HS-5 (cell line): ENCODE measurements at regions not wholly inside any gene's neighbourhood (a gene's known extent, or its start where the extent isn't known, plus 50 kb on each side); places are given as distances from the start of the nearest gene placed in this dataset.
"Not testable (repeated sequence)": the region's sequence is repeated elsewhere in the genome, so short reads cannot be mapped to it uniquely, and the experiment has no call there.

Experiments
- DNase-seq: peaks from one replicate; pipeline ENCODE4 v3.0.0-alpha.2; 2012; ENCODE audit warnings: low read depth

GRCh38 chr17:70447588-70447987 lies 278.3 kb downstream of the KCNJ2 start:
- DNase-seq: no peak

DNA sequence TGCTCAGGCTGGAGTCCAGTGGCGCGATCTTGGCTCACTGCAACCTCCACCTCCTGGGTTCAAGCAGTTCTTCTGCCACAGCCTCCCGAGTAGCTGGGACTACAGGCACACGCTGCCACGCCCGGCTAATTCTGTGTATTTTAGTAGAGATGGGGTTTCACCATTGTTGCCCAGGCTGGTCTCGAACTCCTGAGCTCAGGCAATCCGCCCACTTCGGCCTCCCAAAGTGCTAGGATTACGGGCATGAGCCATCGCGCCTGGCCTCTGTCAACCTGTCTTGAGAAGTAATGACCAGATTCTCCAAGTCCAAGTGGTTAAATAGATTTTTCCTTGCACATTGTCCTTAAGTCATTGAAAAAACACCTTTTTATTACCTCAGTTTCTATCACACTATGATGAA lies 283.7 kb downstream of the KCNJ2 start:
- not testable (repeated sequence) for DNase-seq

DNA sequence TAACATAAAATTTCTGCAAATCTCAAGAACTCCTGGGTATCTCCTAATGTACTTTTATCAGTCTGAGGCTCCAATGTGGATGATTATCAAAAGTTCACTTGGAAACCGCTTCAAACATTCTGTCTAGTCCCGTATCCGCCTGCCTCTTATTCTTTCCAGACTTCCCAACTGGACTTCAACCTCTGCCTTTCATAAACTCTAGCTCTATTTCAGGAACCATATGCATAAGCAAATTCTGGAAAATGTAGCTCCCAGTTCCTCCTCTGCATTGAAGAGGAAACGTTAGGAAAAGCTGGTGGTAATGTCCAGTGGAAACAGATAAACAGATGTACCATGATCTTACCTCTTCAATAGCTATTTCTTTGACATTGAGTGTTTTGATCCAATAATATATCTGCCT lies 285.0 kb downstream of the KCNJ2 start:
- DNase-seq: no peak

- DNase-seq: no peak
Observed at GRCh38 chr17:70454908-70455307, 285.6 kb downstream of the KCNJ2 start.

DNA sequence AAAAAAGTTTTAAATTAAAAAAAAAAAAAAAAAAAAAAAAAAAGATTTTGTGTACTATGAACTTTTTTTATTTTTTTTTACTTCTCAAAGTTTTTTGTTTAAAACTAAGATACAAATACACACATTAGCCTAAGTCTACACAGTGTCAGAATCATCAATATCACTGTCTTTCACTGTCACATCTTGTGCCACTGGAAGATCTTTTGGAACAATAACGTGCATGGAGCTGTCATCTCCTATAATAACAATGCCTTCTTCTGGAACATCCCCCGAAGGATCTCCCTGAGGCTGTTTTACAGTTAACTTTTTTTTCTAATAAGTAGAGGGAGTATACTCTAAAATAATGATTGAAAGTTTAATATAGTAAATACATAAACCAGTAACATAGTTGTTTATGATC lies 295.7 kb downstream of the KCNJ2 start:
- DNase-seq: no peak

- no peak for DNase-seq
Observed at GRCh38 chr17:70468661-70469060, 299.3 kb downstream of the KCNJ2 start.

- DNase-seq: no peak
Observed at GRCh38 chr17:70473049-70473448, 303.7 kb downstream of the KCNJ2 start.

DNA sequence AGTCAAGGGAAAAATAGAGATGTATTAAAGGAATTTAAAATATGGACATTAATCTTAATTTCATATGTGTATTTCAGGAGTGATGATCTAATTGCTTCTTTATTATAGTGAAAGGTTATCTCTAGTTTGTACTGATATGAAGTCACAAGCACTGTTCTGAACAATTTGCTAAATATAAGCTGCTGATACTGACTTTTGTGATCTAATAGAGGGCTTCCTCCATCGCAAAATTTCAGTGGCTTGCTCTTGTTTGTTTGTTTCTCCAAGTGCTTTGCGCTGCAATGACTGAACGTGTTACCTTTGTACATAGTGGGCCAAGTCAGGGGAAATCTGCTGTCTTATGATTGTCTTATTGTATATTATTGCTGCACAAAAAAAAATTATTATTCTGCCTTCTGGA lies 307.0 kb downstream of the KCNJ2 start:
- DNase-seq: no peak

DNA sequence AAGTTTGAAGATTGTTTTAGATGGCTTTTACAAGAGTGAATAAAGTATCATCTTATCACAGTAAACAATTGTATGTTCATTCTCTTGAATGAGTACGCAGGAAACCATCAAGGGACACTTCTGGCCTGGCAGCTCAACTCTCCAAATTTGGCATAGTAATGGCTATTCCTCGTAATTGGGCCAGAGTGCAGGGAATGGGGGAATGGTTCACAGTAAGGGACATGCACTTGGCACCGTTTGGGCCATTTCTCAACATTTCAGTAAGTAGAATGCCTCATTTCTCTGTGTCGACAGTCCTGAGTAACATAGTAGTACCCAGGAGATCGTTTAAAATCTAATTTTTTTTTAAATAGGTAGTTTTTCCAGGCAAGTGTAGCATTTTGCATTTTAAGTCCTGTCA lies 309.6 kb downstream of the KCNJ2 start:
- no peak for DNase-seq

DNA sequence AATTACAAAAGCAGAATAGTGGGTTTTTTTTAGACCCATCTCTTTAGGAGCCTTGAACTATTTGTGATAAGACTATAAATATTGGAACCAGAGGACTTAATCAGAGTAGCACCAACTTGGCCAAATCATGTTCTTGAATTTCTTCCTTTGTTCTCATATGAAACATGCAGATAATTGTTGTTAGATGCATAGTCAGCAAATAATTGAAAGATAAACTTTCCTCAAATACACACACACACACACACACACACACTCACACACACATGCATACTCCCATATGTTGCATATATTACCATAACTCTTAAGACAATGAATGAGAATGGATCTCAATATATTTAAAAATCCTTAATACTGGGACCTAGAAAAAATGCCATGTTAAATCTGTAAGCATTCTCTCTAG lies 310.4 kb downstream of the KCNJ2 start:
- DNase-seq: no peak

DNA sequence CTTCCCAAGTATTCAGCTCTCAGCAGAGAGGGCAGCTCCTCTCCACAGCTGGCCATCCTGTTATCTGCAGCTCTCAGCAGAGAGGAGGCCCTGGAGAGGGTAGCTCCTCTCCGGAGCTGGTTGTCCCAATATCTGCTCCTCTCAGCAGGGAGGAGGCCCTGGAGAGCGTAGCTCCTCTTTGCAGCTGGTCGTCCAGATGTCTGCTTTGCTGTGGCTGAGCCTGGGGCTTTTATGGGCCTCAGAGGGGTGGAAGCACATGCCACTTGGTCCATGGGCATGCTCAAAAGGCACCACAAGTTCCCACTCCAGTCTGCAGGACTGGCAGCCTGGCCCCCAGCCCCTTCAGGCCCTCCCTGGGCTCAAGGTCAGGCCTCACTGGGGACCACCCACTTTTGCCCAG lies 314.3 kb downstream of the KCNJ2 start:
- no peak for DNase-seq

- no peak for DNase-seq
Observed at GRCh38 chr17:70484050-70484449, 314.7 kb downstream of the KCNJ2 start.

DNA sequence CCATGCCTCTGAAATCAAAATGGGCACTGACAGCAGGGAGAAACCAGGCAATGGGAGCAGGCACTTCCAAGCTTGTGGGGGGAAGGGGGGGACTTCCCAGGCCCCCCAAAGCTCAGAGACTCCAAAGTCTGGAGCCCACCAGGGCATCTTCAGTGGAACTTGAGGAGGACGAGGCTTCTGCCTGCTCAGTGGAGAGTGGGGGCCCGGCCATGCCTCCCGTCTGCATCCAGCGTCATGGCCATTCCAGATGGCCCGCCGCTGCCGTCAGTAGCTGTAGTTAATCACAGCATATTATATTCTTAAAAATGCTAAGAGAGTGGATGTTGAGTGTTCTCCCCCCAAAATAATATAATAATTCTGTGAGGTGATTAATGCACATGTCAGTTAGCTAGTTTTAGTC lies 315.2 kb downstream of the KCNJ2 start:
- DNase-seq: no peak

- DNase-seq: no peak
Observed at GRCh38 chr17:70492368-70492767, 323.0 kb downstream of the KCNJ2 start.

DNA sequence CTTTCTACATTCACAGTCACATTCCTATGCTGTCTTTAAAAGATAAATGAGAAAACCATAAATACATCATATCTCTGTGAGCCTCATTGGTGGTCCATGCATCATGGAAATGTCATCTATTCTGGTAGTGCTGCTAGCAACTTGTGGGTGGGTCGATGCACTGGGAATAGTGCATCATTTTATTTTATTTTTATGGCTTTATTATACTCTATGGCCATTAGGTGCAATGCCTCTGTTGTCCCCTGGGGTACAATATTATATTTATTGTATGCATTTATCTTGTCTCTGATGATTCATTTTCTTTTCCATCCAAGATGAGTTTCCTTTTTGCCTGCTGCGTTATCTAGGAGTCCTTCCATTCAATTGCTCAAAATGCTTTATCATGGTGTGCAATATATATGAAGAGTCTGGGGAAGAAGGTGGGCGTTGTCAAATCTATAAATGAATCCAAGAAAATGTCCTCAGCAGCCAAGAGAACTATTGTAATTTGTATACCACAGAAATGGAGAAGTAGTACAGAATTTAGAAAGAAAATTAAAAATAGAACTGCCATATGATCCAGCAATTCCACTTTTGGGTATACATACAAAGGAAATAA lies 324.0 kb downstream of the KCNJ2 start:
- DNase-seq: no peak

- no peak for DNase-seq
Observed at GRCh38 chr17:70498631-70499030, 329.3 kb downstream of the KCNJ2 start.

DNA sequence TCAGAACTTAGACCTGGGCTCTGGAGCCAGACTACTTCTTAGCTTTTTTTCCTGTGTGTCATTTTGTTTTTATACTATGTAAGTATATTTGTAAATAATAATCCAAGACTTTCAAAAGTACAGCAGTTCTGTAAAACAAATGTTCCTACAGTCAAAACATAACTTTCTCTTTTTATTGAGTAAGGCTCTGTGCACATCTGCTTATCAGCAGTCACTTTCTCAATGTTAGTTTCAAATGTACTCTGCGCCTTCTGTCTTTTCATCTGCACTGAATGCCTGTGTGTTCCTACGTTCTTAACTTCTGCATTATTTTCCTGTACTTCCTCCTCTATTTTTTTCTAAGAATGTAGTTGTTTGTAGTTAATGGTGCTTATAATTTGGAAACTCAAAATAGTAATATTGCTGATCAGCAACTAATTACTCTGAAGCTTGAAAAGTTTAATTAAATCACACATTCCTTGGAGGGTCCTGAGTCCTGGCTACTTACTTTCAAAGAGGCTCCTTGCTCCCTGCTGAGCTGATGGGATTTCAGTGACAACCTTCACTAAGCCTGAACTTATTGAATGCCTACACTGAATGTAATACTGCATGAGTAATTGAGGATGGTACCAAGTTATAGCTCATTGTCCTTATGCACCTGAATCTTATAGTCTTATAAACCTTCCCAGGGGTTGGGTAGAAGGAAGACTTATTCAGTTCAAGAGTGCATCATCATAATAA lies 329.9 kb downstream of the KCNJ2 start:
- no peak for DNase-seq

DNA sequence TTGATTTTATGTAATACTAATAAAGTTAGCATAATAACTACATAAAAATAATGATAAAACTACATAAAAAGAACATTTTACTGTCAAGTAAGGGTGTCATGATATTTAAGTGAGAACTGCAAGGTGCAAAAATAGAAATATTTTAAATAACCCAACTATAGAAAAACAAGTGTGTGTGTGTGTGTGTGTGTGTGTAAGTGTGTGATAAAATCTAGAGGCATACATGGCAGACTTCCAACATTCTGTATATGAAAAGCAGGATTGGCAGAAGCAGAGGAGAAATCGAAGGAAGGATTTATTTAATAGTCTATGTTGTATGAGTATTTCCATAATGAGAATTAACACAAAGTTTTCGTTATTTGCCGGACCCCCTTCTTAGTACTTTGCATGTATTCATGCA lies 334.1 kb downstream of the KCNJ2 start:
- DNase-seq: no peak

DNA sequence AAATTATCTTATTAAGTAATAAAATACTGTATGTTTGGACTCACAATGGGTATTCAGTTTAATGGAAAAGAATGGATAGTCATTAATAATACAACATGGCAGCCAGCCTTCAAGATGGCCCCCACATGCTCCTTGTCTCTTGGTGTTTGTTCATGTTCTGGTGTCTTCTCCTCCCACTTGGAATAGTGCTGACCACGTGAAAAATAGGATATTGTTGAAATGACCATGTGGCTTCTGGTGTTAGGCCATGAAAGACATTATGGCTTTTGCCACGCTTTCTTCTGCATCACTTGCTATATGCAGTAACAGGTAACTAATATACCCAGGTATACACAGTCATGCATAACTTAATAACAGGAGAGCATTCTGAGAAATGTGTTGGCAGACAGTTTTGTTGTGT lies 341.0 kb downstream of the KCNJ2 start:
- no peak for DNase-seq

DNA sequence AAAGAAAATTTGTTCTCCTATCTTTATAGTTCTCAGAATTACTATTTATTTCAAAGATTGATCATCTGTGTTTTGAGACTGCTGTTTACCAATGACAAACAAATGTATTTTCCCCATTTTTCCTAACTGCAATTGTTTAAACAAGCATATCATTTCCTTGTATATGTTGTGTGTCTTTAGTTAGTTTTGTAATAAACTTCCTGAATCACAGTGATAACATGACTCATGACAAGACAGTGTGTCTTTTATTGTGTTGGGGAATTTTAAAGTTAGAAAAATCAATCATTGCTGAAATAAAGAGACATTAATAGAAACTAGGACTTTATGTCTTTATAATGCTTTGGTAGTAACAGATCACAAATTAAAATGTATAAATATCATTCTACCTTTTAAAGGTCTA lies 348.5 kb downstream of the KCNJ2 start:
- DNase-seq: no peak

- no peak for DNase-seq
Observed at GRCh38 chr17:70519300-70519699, 350.0 kb downstream of the KCNJ2 start.

DNA sequence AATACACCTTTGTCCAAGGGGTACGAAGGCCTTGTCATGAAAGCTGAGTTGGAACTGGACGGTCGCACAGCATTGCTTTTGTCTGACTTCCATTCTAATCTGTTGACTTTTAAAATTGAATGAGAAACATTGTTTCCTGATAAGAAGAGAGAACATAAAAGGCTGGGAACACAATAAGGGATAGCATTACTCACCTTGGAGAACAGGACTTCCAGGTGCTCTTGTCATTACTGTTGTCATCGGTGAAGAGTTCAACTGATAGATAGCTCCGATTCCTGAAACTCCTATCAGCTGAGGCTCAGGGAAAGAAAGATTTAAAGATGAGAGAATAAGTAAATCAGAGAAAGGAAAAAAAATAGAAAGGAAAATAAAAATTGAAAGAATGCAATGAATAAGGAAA lies 351.1 kb downstream of the KCNJ2 start:
- DNase-seq: no peak

- DNase-seq: no peak
Observed at GRCh38 chr17:70520956-70521355, 351.6 kb downstream of the KCNJ2 start.

GRCh38 chr17:70521821-70522256 lies 352.5 kb downstream of the KCNJ2 start:
- no peak for DNase-seq
